Activated B cell treated with CpG ODN at 0.5 μM for 24 hours (primary cell): ENCODE measurements at regions not wholly inside any gene's neighbourhood (a gene's known extent, or its start where the extent isn't known, plus 50 kb on each side); places are given as distances from the start of the nearest gene placed in this dataset.

Source experiments
- ATAC-seq: fragments of 200-7000 bp; cut with Tn5 transposase; one replicate; pipeline ENCODE4 v1.10.0; 2021; ENCODE audit warnings: low read depth, mild to moderate bottlenecking, moderate library complexity
- CTCF ChIA-PET: fragments of 350-600 bp; sonication (Branson Sonifier 250); formaldehyde crosslinking; loops from one replicate; lab custom pipeline; 2021; ENCODE audit warnings: antibody characterized with exemption; lab: Charles Lee
- POLR2A ChIA-PET: fragments of 350-600 bp; sonication (Branson Sonifier 250); formaldehyde crosslinking; loops from one replicate; lab custom pipeline; 2021; ENCODE audit warnings: antibody characterized with exemption; lab: Charles Lee
- DNase-seq: peaks from one replicate; pipeline ENCODE4 v3.0.0; 2022
- H3K27ac Mint-ChIP-seq: one replicate; pipeline ENCODE4 v1.8.0; 2020; ENCODE audit warnings: mixed read lengths
- H3K27me3 Mint-ChIP-seq: one replicate; pipeline ENCODE4 v1.8.0; 2021; ENCODE audit warnings: mixed read lengths
- H3K36me3 Mint-ChIP-seq: one replicate; pipeline ENCODE4 v1.8.0; 2021; ENCODE audit warnings: low read depth, mixed read lengths
- H3K4me1 Mint-ChIP-seq: one replicate; pipeline ENCODE4 v1.8.0; 2021; ENCODE audit warnings: mixed read lengths
- H3K4me3 Mint-ChIP-seq: one replicate; pipeline ENCODE4 v1.8.0; 2020; ENCODE audit warnings: mild to moderate bottlenecking, mixed read lengths
- H3K9me3 Mint-ChIP-seq: one replicate; pipeline ENCODE4 v1.8.0; 2020; ENCODE audit warnings: mixed read lengths
- intact Hi-C: fragments of 100-400 bp; cut with micrococcal nuclease; formaldehyde crosslinking; loops from one replicate; pipeline ENCODE4 v1.15.1; 2024
- TF ChIP-seq, protein P1 (sequence below): fragments of 200-600 bp; IDR thresholded peaks from one replicate; pipeline ENCODE4 v1.8.0; 2022; ENCODE audit warnings: antibody characterized with exemption, mild to moderate bottlenecking

DNA sequence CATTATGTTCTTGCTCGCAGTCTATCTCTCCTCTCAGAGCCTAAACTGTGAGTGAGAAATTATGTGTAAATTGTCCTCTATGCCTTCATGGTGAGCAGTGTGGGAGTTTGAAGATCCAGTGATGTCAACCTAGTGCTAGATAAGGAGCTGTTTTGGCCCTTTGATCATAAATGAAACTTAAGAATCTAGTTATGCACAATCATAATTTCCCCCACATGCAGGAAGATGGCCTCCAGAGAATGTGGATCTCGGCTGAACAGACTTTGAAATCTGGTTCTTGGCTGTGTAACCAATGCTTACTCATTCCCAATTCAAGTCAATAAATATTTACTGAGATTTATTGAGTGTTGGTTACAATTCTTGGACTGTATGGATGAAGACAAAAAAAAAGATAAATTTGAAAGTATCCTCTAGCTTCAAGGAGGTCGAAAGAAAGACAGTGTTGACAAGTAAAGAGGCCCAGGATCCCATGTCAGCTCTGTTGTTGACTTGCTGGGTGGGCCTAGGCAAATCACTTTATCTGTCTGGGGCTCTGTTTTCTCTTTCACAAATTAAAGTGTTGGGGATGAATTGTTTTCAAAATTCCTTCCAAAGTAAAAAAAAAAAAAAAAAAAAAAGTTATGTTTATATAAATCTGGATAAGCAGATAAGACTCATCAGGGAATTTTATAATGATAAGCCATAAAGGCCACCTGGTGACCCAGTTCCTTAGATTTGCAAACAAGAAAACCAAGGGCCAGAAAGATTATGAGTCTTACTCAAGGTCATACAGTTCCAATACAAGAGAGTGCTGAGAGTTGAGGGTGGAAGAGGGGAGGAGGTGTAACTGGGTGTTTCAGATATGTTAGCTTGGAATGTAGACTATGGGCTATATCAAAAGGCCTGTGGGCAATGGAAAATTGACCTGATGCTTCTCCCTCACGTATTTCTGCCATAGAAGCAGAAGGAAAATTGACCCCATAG is 969.9 kb downstream of the KCNMA1 start:
- no peak overlapping the region for H3K4me3 Mint-ChIP-seq
- H3K27me3 Mint-ChIP-seq, result no peaks in the 10 kb centered on the region
- ATAC-seq (no peak), DNase-seq (no peak)
- intact Hi-C loops, result no loop called here
- H3K36me3 Mint-ChIP-seq, result no peaks in the 10 kb centered on the region
- TF ChIP-seq, protein P1, sequence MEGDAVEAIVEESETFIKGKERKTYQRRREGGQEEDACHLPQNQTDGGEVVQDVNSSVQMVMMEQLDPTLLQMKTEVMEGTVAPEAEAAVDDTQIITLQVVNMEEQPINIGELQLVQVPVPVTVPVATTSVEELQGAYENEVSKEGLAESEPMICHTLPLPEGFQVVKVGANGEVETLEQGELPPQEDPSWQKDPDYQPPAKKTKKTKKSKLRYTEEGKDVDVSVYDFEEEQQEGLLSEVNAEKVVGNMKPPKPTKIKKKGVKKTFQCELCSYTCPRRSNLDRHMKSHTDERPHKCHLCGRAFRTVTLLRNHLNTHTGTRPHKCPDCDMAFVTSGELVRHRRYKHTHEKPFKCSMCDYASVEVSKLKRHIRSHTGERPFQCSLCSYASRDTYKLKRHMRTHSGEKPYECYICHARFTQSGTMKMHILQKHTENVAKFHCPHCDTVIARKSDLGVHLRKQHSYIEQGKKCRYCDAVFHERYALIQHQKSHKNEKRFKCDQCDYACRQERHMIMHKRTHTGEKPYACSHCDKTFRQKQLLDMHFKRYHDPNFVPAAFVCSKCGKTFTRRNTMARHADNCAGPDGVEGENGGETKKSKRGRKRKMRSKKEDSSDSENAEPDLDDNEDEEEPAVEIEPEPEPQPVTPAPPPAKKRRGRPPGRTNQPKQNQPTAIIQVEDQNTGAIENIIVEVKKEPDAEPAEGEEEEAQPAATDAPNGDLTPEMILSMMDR, result no peak
- H3K4me1 Mint-ChIP-seq, result no peaks in the 10 kb centered on the region
- H3K27ac Mint-ChIP-seq, result no peak overlapping the region
- POLR2A ChIA-PET, result no interaction called here
- H3K9me3 Mint-ChIP-seq, result no peaks in the 10 kb centered on the region
- CTCF ChIA-PET, result interaction anchor here (0.7 kb wide), 1 partner anchor 254 kb away, joined by 3 read pairs; no protein-coding TSS in a partner anchor

DNA sequence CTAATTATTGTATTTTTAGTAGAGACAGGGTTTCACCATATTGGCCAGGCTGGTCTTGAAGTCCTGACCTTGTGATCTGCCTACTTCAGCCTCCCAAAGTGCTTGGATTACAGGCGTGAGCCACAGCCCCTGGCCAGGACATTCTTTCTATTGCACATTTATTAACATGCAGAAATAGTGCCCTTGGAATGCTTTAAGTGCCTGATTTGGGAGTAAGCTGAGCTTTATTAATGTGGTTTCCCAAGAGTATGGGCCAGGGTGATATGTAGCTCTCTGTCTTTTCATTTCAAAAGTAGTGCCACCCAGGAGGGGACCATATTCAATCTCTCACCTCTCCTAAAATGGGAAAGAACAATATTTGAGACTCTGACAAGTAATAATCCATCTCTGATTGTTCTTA is 970.7 kb downstream of the KCNMA1 start:
- no peak for DNase-seq
- H3K27me3 Mint-ChIP-seq, result no peaks in the 10 kb centered on the region
- H3K36me3 Mint-ChIP-seq, result no peaks in the 10 kb centered on the region
- intact Hi-C loops, result no loop called here
- H3K27ac Mint-ChIP-seq, result no peak overlapping the region
- ChIA-PET CTCF (no interaction called here), POLR2A (no interaction called here)
- H3K4me3 Mint-ChIP-seq, result no peak overlapping the region
- no peaks in the 10 kb centered on the region for H3K4me1 Mint-ChIP-seq
- no peaks in the 10 kb centered on the region for H3K9me3 Mint-ChIP-seq
- TF ChIP-seq, protein P1, result no peak
- no peak for ATAC-seq

DNA sequence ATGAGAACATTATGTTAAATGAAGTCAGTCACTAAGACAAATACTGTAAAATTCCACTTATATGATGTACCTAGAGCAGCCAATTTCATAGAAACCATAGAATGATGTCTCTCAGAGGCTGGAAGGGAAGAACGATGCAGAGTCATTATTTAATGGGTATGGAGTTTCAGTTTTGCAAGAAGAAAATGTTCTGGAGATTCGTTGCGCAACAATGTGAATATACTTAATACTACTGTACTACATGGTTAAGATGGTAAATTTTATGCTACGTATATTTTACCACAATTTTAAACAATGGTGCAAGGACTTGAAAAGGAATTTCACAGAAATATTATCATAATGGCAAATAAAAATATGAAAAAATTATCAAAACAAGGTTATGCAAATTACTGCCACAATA is 972.6 kb downstream of the KCNMA1 start:
- H3K9me3 Mint-ChIP-seq, result no peaks in the 10 kb centered on the region
- TF ChIP-seq, protein P1, result no peak
- no peak overlapping the region for H3K4me3 Mint-ChIP-seq
- H3K4me1 Mint-ChIP-seq, result no peaks in the 10 kb centered on the region
- intact Hi-C loops, result no loop called here
- no peaks in the 10 kb centered on the region for H3K27me3 Mint-ChIP-seq
- CTCF ChIA-PET, result no interaction called here
- H3K36me3 Mint-ChIP-seq, result no peaks in the 10 kb centered on the region
- no peak overlapping the region for H3K27ac Mint-ChIP-seq
- POLR2A ChIA-PET, result no interaction called here
- no peak for ATAC-seq
- DNase-seq, result no peak

DNA sequence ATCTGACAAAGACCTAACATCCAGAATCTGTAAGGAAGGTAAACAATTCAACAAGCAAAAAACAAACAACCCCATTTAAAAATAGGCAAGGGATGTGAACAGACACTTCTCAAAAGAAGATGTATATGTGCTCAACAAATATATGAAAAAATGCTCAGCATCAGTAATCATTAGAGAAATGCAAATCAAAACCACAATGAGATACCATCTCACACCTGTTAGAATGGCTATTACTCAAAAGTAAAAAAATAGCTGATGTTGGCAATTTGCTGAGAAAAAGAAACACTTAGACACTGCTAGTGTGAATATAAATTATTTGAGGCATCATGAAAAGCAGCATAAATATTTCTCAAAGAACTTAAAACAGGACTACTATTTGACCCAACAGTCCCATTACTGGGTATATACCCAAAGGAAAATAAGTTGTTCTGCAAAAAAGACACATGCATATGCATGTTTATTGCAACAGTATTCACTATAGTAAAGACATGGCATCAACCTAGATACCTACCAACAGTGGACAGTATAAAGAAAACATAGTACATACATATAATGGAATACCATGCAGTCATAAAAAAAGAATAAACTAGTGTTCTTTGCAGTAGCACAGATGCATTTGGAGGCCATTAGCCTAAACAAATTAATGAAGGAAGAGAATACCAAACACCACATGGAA is 980.1 kb downstream of the KCNMA1 start:
- Mint-ChIP-seq H3K9me3 (peaks cover 3% of the 10 kb centered on the region), H3K4me1 (no peaks in the 10 kb centered on the region), H3K27me3 (peaks cover 4% of the 10 kb centered on the region), H3K27ac (no peak overlapping the region), H3K4me3 (no peak overlapping the region), H3K36me3 (no peaks in the 10 kb centered on the region)
- ATAC-seq (no peak), DNase-seq (no peak)
- CTCF ChIA-PET, result interaction anchor here (0.7 kb wide), 1 partner anchor 245 kb away, joined by 3 read pairs; no protein-coding TSS in a partner anchor
- POLR2A ChIA-PET, result no interaction called here
- TF ChIP-seq, protein P1, result no peak
- intact Hi-C loops, result no loop called here

DNA sequence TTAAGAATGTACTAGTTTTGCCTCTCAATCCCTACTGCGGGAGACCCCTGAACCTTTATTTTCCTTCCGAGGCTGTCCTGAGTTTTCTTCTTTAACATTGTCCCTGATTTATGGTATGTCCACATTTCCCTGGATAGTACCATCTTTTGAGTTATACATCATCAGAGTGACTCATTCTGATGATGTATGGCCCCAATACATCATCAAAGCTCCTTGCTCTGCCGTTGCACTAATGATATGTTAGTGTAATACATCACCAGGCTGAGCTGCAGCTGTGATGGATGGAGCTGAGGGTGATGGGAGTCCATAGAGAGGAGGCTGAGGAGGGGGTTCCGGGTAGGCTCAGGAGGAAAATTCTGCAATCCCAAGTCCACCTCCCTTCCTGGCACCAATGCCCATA is 986.5 kb downstream of the KCNMA1 start:
- intact Hi-C loops, result no loop called here
- Mint-ChIP-seq H3K27me3 (peaks cover 4% of the 10 kb centered on the region), H3K4me1 (no peaks in the 10 kb centered on the region), H3K9me3 (peaks cover 3% of the 10 kb centered on the region), H3K36me3 (no peaks in the 10 kb centered on the region), H3K27ac (no peak overlapping the region), H3K4me3 (no peak overlapping the region)
- ChIA-PET CTCF (no interaction called here), POLR2A (no interaction called here)
- no peak for DNase-seq
- ATAC-seq, result no peak
- TF ChIP-seq, protein P1, result no peak
